ENCODE measurements at regions not wholly inside any gene's neighbourhood (a gene's known extent, or its start where the extent isn't known, plus 50 kb on each side); places are given as distances from the start of the nearest gene placed in this dataset.

- Histone ChIP-seq H3K27ac (no peak overlapping the region), H3K4me1 (no peaks in the 10 kb centered on the region), H3K27me3 (no peaks in the 10 kb centered on the region), H3K4me3 (no peak overlapping the region), H3K9me3 (peaks cover 0 to 5% (median 2%) of the 10 kb centered on the region in 4 donors), H3K36me3 (no peaks in the 10 kb centered on the region)
- TF ChIP-seq CTCF (IDR thresholded peaks at IDR 0.05): no peak
- no peak for TF ChIP-seq POLR2AphosphoS5 (IDR thresholded peaks at IDR 0.05)
- TF ChIP-seq EP300 (IDR thresholded peaks at IDR 0.05): no peak
- no peak for TF ChIP-seq POLR2A (IDR thresholded peaks at IDR 0.05)
- intact Hi-C loops (cut with DNase I; ENCODE audit: low total_unique reads): no loop called here
- DNase-seq: no peak
Observed at GRCh38 chr4:35754047-35754446, 490.3 kb downstream of the ARAP2 start.

- WGBS, 5 donors: 64 to 87% (median 70%) methylated on average over 1 of the region's 1 CpG
- no peak for TF ChIP-seq CTCF (IDR thresholded peaks at IDR 0.05)
- TF ChIP-seq POLR2AphosphoS5 (IDR thresholded peaks at IDR 0.05): no peak
- TF ChIP-seq POLR2A (IDR thresholded peaks at IDR 0.05): no peak
- no peak for TF ChIP-seq EP300 (IDR thresholded peaks at IDR 0.05)
- H3K4me1 ChIP-seq: no peaks in the 10 kb centered on the region
Observed at GRCh38 chr4:35757836-35758235, 486.5 kb downstream of the ARAP2 start.

GRCh38 chr4:35760807-35761206 is 483.5 kb downstream of the ARAP2 start:
- 47 to 62% (median 51%) methylated on average over 4 of the region's 4 CpGs for WGBS, 5 donors
- peak in 1 of 2 donors; percentile 3 for DNase-seq
- TF ChIP-seq POLR2A (IDR thresholded peaks at IDR 0.05): no peak
- no peak for TF ChIP-seq POLR2AphosphoS5 (IDR thresholded peaks at IDR 0.05)
- TF ChIP-seq EP300 (IDR thresholded peaks at IDR 0.05): no peak
- TF ChIP-seq CTCF (IDR thresholded peaks at IDR 0.05): no peak
- peaks cover 0 to 15% (median 2%) of the 10 kb centered on the region in 4 donors for H3K9me3 ChIP-seq
- no peaks in the 10 kb centered on the region for H3K27me3 ChIP-seq
- H3K36me3 ChIP-seq: no peaks in the 10 kb centered on the region
- H3K4me1 ChIP-seq: no peaks in the 10 kb centered on the region
- no peak overlapping the region for H3K27ac ChIP-seq
- intact Hi-C loops (cut with DNase I; ENCODE audit: low total_unique reads): no loop called here
- H3K4me3 ChIP-seq: no peak overlapping the region

More at GRCh38 chr4:35757836-35758235, 486.5 kb downstream of the ARAP2 start:
- no peaks in the 10 kb centered on the region for H3K36me3 ChIP-seq
- no peak overlapping the region for H3K4me3 ChIP-seq
- H3K27ac ChIP-seq: no peak overlapping the region
- DNase-seq: no peak
- no peaks in the 10 kb centered on the region for H3K27me3 ChIP-seq
- H3K9me3 ChIP-seq: peaks cover 0 to 15% (median 2%) of the 10 kb centered on the region in 4 donors
- intact Hi-C loops (cut with DNase I; ENCODE audit: low total_unique reads): no loop called here

- TF ChIP-seq POLR2A (IDR thresholded peaks at IDR 0.05) (no peak), POLR2AphosphoS5 (IDR thresholded peaks at IDR 0.05) (no peak), EP300 (IDR thresholded peaks at IDR 0.05) (no peak), CTCF (IDR thresholded peaks at IDR 0.05) (no peak)
- no peaks in the 10 kb centered on the region for H3K4me1 ChIP-seq
- DNase-seq: no peak
- no peaks in the 10 kb centered on the region for H3K9me3 ChIP-seq
- no peak overlapping the region for H3K4me3 ChIP-seq
- intact Hi-C loops (cut with DNase I; ENCODE audit: low total_unique reads): no loop called here
- no peaks in the 10 kb centered on the region for H3K36me3 ChIP-seq
- 69 to 87% (median 84%) methylated on average over 2 of the region's 2 CpGs for WGBS, 5 donors
- no peaks in the 10 kb centered on the region for H3K27me3 ChIP-seq
- no peak overlapping the region for H3K27ac ChIP-seq
Observed at GRCh38 chr4:35771571-35771970, 472.7 kb downstream of the ARAP2 start.

Measured in stomach (tissue), 8 donors.